GM20000 (cell line): ENCODE measurements at regions not wholly inside any gene's neighbourhood (a gene's known extent, or its start where the extent isn't known, plus 50 kb on each side); places are given as distances from the start of the nearest gene placed in this dataset.

Experiments
- DNase-seq: peaks from one replicate; pipeline ENCODE4 v3.0.0; 2012; ENCODE audit warnings: low spot score
- TF ChIP-seq, protein P1 (sequence below): IDR thresholded peaks from 2 replicates; pipeline ENCODE4 v1.5.1; 2012; ENCODE audit warnings: mild to moderate bottlenecking, control low read depth; ENCODE audit errors: extremely low read depth, missing control alignments

DNA sequence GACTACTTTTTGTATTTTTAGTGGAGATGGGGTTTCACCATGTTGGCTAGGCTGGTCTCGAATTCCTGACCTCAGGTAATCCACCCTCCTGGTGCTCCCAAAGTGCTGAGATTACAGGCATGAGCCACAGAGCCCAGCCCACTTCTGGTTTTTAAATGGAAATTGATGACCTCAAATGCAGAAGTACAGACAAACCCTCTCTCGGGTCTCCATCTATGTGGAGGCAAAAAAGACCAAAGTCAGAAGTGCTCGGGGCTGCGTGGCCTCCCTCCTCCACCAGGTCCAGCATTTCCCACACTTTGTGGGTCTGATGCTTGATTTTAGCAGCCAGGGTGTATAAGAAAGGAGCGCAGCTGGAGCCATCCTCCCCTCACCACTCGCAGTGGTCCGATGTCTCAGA is 187.3 kb upstream of the AUTS2 start:
- DNase-seq = no peak
- TF ChIP-seq, protein P1, sequence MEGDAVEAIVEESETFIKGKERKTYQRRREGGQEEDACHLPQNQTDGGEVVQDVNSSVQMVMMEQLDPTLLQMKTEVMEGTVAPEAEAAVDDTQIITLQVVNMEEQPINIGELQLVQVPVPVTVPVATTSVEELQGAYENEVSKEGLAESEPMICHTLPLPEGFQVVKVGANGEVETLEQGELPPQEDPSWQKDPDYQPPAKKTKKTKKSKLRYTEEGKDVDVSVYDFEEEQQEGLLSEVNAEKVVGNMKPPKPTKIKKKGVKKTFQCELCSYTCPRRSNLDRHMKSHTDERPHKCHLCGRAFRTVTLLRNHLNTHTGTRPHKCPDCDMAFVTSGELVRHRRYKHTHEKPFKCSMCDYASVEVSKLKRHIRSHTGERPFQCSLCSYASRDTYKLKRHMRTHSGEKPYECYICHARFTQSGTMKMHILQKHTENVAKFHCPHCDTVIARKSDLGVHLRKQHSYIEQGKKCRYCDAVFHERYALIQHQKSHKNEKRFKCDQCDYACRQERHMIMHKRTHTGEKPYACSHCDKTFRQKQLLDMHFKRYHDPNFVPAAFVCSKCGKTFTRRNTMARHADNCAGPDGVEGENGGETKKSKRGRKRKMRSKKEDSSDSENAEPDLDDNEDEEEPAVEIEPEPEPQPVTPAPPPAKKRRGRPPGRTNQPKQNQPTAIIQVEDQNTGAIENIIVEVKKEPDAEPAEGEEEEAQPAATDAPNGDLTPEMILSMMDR = no peak

- no peak for DNase-seq
- TF ChIP-seq, protein P1 = no peak
Measured at GRCh38 chr7:69411466-69411865, 186.8 kb upstream of the AUTS2 start.

GRCh38 chr7:69412331-69413146 is 185.7 kb upstream of the AUTS2 start:
- TF ChIP-seq, protein P1 = no peak

GRCh38 chr7:69414555-69414954 is 183.7 kb upstream of the AUTS2 start:
- TF ChIP-seq, protein P1 = no peak
- no peak for DNase-seq

More at GRCh38 chr7:69412331-69413146, 185.7 kb upstream of the AUTS2 start:
- DNase-seq = peak; percentile 55

GRCh38 chr7:69418869-69419670 is 179.2 kb upstream of the AUTS2 start:
- TF ChIP-seq, protein P1 = no peak
- DNase-seq = no peak

GRCh38 chr7:69419934-69420333 is 178.3 kb upstream of the AUTS2 start:
- TF ChIP-seq, protein P1 = no peak
- DNase-seq = no peak

- no peak for DNase-seq
- TF ChIP-seq, protein P1 = no peak
Measured at GRCh38 chr7:69422574-69422985, 175.7 kb upstream of the AUTS2 start.
